H9 (cell line): ENCODE measurements at regions not wholly inside any gene's neighbourhood (a gene's known extent, or its start where the extent isn't known, plus 50 kb on each side); places are given as distances from the start of the nearest gene placed in this dataset.

Experiments used
- DNase-seq: peaks from one replicate; pipeline ENCODE4 v3.0.0-alpha.2; 2017
- H2AFZ ChIP-seq: one replicate; pipeline ENCODE4 v1.6.1; 2013; ENCODE audit warnings: mild to moderate bottlenecking, low read length, control low read depth, moderate library complexity
- H2AK5ac ChIP-seq: 2 replicates; pipeline ENCODE4 v1.6.1; 2013; ENCODE audit warnings: low read length, control low read depth, mixed read lengths; ENCODE audit not compliant: insufficient read length
- H2BK120ac ChIP-seq: one replicate; pipeline ENCODE4 v1.6.1; 2013; ENCODE audit warnings: low read depth, mild to moderate bottlenecking, low read length, control low read depth, inconsistent platforms; ENCODE audit not compliant: poor library complexity, severe bottlenecking
- H2BK12ac ChIP-seq: 2 replicates; pipeline ENCODE4 v1.6.1; 2013; ENCODE audit warnings: low read length, control low read depth, mixed read lengths, low read depth; ENCODE audit not compliant: insufficient read length
- H2BK15ac ChIP-seq: 2 replicates; pipeline ENCODE4 v1.6.1; 2013; ENCODE audit warnings: low read depth, low read length, control low read depth
- H2BK20ac ChIP-seq: one replicate; pipeline ENCODE4 v1.6.1; 2013; ENCODE audit warnings: low read depth, mild to moderate bottlenecking, low read length, control low read depth, inconsistent platforms; ENCODE audit not compliant: poor library complexity, severe bottlenecking
- H2BK5ac ChIP-seq: 2 replicates; pipeline ENCODE4 v1.6.1; 2013; ENCODE audit warnings: low read length, control low read depth, mixed read lengths; ENCODE audit not compliant: insufficient read length
- H3K14ac ChIP-seq: 2 replicates; pipeline ENCODE4 v1.6.1; 2013; ENCODE audit warnings: low read length, control low read depth; ENCODE audit not compliant: insufficient read depth
- H3K18ac ChIP-seq: 2 replicates; pipeline ENCODE4 v1.6.1; 2013; ENCODE audit warnings: low read depth, mild to moderate bottlenecking, mixed read lengths, low read length, control low read depth; ENCODE audit not compliant: insufficient read length
- H3K23ac ChIP-seq: 2 replicates; pipeline ENCODE4 v1.6.1; 2013; ENCODE audit warnings: low read length, control low read depth, mixed read lengths, low read depth; ENCODE audit not compliant: insufficient read length
- H3K23me2 ChIP-seq: 2 replicates; pipeline ENCODE4 v1.6.1; 2013; ENCODE audit warnings: low read depth, mild to moderate bottlenecking, mixed read lengths, low read length, control low read depth; ENCODE audit not compliant: insufficient read length, poor library complexity, severe bottlenecking
- H3K27ac ChIP-seq: 2 replicates; pipeline ENCODE4 v1.5.1; 2013; ENCODE audit warnings: low read length, control low read depth, mixed read lengths, low read depth; ENCODE audit not compliant: insufficient read length
- H3K27me3 ChIP-seq: 2 replicates; pipeline ENCODE4 v1.6.1; 2013; ENCODE audit warnings: low read length, control low read depth, inconsistent platforms; ENCODE audit not compliant: insufficient read depth
- H3K4ac ChIP-seq: 2 replicates; pipeline ENCODE4 v1.6.1; 2013; ENCODE audit warnings: low read depth, mild to moderate bottlenecking, control low read depth, inconsistent platforms, low read length, moderate library complexity
- H3K4me1 ChIP-seq: 2 replicates; pipeline ENCODE4 v1.6.1; 2013; ENCODE audit warnings: low read length, control low read depth, inconsistent platforms; ENCODE audit not compliant: insufficient read depth
- H3K4me2 ChIP-seq: 2 replicates; pipeline ENCODE4 v1.6.1; 2013; ENCODE audit warnings: low read length, control low read depth, mixed read lengths; ENCODE audit not compliant: insufficient read length, insufficient read depth
- H3K56ac ChIP-seq: 2 replicates; pipeline ENCODE4 v1.6.1; 2013; ENCODE audit warnings: low read depth, mild to moderate bottlenecking, mixed read lengths, low read length, control low read depth; ENCODE audit not compliant: insufficient read length
- H3K79me1 ChIP-seq: 2 replicates; pipeline ENCODE4 v1.6.1; 2013; ENCODE audit warnings: low read depth, mild to moderate bottlenecking, moderate library complexity, low read length, control low read depth, inconsistent platforms; ENCODE audit not compliant: insufficient read depth, poor library complexity, severe bottlenecking
- H3K79me2 ChIP-seq: 2 replicates; pipeline ENCODE4 v1.6.1; 2013; ENCODE audit warnings: low read length, control low read depth, inconsistent platforms; ENCODE audit not compliant: insufficient read depth
- H3K9ac ChIP-seq: 2 replicates; pipeline ENCODE4 v1.6.1; 2013; ENCODE audit warnings: low read length, control low read depth, mixed read lengths; ENCODE audit not compliant: insufficient read length; ENCODE audit errors: extremely low read depth
- H3K9me3 ChIP-seq: one replicate; pipeline ENCODE4 v1.6.1; 2013; ENCODE audit warnings: low read depth, low read length, inconsistent platforms; ENCODE audit not compliant: control insufficient read depth
- H3T11ph ChIP-seq: one replicate; pipeline ENCODE4 v1.6.1; 2013; ENCODE audit warnings: mild to moderate bottlenecking, low read length, control low read depth, inconsistent platforms
- H4K20me1 ChIP-seq: one replicate; pipeline ENCODE4 v1.6.1; 2013; ENCODE audit not compliant: control insufficient read depth, insufficient read length, insufficient read depth
- H4K5ac ChIP-seq: 2 replicates; pipeline ENCODE4 v1.6.1; 2013; ENCODE audit warnings: low read depth, mild to moderate bottlenecking, mixed read lengths, low read length, control low read depth; ENCODE audit not compliant: insufficient read length
- H4K8ac ChIP-seq: replicated peaks from 2 replicates; pipeline ENCODE4 v1.6.1; 2013; ENCODE audit warnings: low read length, control low read depth, mixed read lengths, low read depth; ENCODE audit not compliant: insufficient read length
- H4K91ac ChIP-seq: 2 replicates; pipeline ENCODE4 v1.6.1; 2013; ENCODE audit warnings: low read depth, mild to moderate bottlenecking, moderate library complexity, mixed read lengths, low read length, control low read depth; ENCODE audit not compliant: insufficient read length
- H3K27ac Mint-ChIP-seq, 3 experiments: 2 replicates in 2 of 3; 3 replicates in 1 of 3; pipeline ENCODE4 v1.8.0; 2020 to 2021; ENCODE audit warnings: mixed read lengths in 3 of 3, mild to moderate bottlenecking in 1 of 3, moderate library complexity in 1 of 3
- H3K27me3 Mint-ChIP-seq: 2 replicates; pipeline ENCODE4 v1.8.0; 2021; ENCODE audit warnings: low read depth, mild to moderate bottlenecking, moderate library complexity, mixed read lengths
- H3K36me3 Mint-ChIP-seq, 3 experiments: 2 replicates in 2 of 3; 3 replicates in 1 of 3; pipeline ENCODE4 v1.8.0; 2020 to 2021; ENCODE audit warnings: low read depth in 3 of 3, mixed read lengths in 3 of 3; ENCODE audit not compliant: insufficient read depth in 1 of 3
- H3K4me1 Mint-ChIP-seq, 2 experiments: 2 replicates each; pipeline ENCODE4 v1.8.0; 2020; ENCODE audit warnings: mixed read lengths in 2 of 2
- H3K4me3 Mint-ChIP-seq, 2 experiments: 2 replicates in 1 of 2; 3 replicates in 1 of 2; pipeline ENCODE4 v1.8.0; 2020 to 2021; ENCODE audit warnings: mild to moderate bottlenecking in 2 of 2, mixed read lengths in 2 of 2, moderate library complexity in 1 of 2
- H3K9me3 Mint-ChIP-seq, 2 experiments: 2 replicates in 1 of 2; 3 replicates in 1 of 2; pipeline ENCODE4 v1.8.0; 2020; ENCODE audit warnings: mild to moderate bottlenecking in 2 of 2, mixed read lengths in 2 of 2, moderate library complexity in 1 of 2
- WGBS: extraction: QIAGEN DNeasy Blood & Tissue Kit; methylation state at CpG from one replicate; pipeline ENCODE4 v1.1.7; 2013; ENCODE audit warnings: missing lambda C conversion rate, low lambda C conversion rate, mixed read lengths; ENCODE audit not compliant: insufficient read length; ENCODE audit errors: extremely low coverage; 5-methylcytosine and 5-hydroxymethylcytosine counted together
- TF ChIP-seq, protein P1 (sequence below): fragments of 200-600 bp; sonication (generic); conservative IDR thresholded peaks from 3 replicates; pipeline ENCODE4 v1.8.0; 2021; ENCODE audit warnings: antibody characterized with exemption, mild to moderate bottlenecking

DNA sequence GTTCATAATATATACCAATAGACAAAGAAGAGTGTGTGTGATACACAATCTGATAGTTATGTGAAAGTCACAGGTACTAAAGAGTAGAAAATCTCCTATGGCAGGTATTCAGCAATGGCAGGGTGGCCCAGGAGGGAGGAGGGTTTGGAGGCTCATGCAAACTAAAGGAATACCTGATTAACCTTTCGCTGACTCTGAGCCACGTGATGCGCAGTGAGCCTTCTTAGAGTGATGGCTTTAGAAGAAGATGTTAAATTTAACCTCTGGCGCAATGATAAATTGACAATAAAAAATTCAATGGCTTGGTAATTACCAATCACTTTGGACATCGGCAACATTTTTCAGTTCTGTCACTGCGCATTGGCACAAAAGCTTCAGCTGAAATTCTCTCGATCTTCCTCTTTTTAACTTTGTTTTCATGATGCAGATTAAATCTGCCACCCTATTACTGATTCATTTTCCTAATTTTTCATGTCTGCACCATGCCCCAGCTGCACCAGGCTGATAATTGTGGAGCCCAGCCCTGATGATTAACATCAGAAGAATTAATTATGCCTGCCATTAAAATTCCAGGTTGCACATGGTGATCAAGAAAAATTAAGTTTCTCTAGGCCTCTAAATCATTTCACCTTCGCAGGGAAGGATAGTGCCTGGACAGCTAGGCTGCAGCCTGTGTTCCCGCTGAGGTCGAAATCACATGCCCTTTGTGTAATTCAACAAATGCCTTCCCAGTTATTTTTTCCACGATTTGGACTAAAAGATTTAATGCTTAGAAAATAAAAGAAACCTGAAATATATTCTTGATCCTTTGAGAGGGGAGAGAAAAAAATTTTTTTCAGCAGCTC lies 250.6 kb upstream of the HNRNPA3 start:
- DNase-seq, result no peak
- no peak overlapping the region for H3K14ac ChIP-seq
- H3K4me1 ChIP-seq, result no peaks in the 10 kb centered on the region; the same call in 1 of the 2 replicates
- H2BK12ac ChIP-seq, result no peak overlapping the region
- no peak overlapping the region for H3K9ac ChIP-seq
- H3K23me2 ChIP-seq, result no peaks in the 10 kb centered on the region
- no peaks in the 10 kb centered on the region for H3K9me3 ChIP-seq
- Mint-ChIP-seq H3K4me1 (peaks cover 13 to 19% of the 10 kb centered on the region in 2 experiments; a peak in 2 of 4 replicates), H3K27ac (no peak overlapping the region), H3K36me3 (no peaks in the 10 kb centered on the region), H3K9me3 (no peaks in the 10 kb centered on the region), H3K4me3 (no peak overlapping the region), H3K27me3 (no peaks in the 10 kb centered on the region)
- H3K18ac ChIP-seq, result no peak overlapping the region
- no peak overlapping the region for H3K23ac ChIP-seq
- H3K56ac ChIP-seq, result no peak overlapping the region
- no peak overlapping the region for H3T11ph ChIP-seq
- no peak overlapping the region for H2BK20ac ChIP-seq
- no peak overlapping the region for H3K4me2 ChIP-seq
- no peak overlapping the region for H3K4ac ChIP-seq
- no peak overlapping the region for H4K5ac ChIP-seq
- no peak overlapping the region for H2BK15ac ChIP-seq
- no peak overlapping the region for H4K91ac ChIP-seq
- no peaks in the 10 kb centered on the region for H3K27me3 ChIP-seq
- no peak overlapping the region for H3K27ac ChIP-seq
- H2AK5ac ChIP-seq, result no peak overlapping the region
- no peaks in the 10 kb centered on the region for H3K79me1 ChIP-seq
- H4K20me1 ChIP-seq, result no peaks in the 10 kb centered on the region
- no peak overlapping the region for H2BK5ac ChIP-seq
- H3K79me2 ChIP-seq, result no peaks in the 10 kb centered on the region
- no peak overlapping the region for H4K8ac ChIP-seq
- TF ChIP-seq, protein P1, sequence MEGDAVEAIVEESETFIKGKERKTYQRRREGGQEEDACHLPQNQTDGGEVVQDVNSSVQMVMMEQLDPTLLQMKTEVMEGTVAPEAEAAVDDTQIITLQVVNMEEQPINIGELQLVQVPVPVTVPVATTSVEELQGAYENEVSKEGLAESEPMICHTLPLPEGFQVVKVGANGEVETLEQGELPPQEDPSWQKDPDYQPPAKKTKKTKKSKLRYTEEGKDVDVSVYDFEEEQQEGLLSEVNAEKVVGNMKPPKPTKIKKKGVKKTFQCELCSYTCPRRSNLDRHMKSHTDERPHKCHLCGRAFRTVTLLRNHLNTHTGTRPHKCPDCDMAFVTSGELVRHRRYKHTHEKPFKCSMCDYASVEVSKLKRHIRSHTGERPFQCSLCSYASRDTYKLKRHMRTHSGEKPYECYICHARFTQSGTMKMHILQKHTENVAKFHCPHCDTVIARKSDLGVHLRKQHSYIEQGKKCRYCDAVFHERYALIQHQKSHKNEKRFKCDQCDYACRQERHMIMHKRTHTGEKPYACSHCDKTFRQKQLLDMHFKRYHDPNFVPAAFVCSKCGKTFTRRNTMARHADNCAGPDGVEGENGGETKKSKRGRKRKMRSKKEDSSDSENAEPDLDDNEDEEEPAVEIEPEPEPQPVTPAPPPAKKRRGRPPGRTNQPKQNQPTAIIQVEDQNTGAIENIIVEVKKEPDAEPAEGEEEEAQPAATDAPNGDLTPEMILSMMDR, result no peak
- H2AFZ ChIP-seq, result no peak overlapping the region
- H2BK120ac ChIP-seq, result no peak overlapping the region
- no CpG with 5 or more reads among the region's 11 CpGs for whole genome bisulfite sequencing
